Activated CD4-positive, CD25-positive, alpha-beta regulatory T cell treated with anti-CD3 and anti-CD28 coated beads, Interleukin-2, amount 50 U/mL, for 72 hours (primary cell): ENCODE measurements at regions not wholly inside any gene's neighbourhood (a gene's known extent, or its start where the extent isn't known, plus 50 kb on each side); places are given as distances from the start of the nearest gene placed in this dataset.

ENCODE experiments used
- DNase-seq: peaks from one replicate; pipeline ENCODE4 v3.0.0; 2021

GRCh38 chr9:78821126-78821822 lies 524.3 kb downstream of the PSAT1 start:
- no peak for DNase-seq

GRCh38 chr9:78826527-78826926 lies 529.6 kb downstream of the PSAT1 start:
- DNase-seq, result no peak

DNA sequence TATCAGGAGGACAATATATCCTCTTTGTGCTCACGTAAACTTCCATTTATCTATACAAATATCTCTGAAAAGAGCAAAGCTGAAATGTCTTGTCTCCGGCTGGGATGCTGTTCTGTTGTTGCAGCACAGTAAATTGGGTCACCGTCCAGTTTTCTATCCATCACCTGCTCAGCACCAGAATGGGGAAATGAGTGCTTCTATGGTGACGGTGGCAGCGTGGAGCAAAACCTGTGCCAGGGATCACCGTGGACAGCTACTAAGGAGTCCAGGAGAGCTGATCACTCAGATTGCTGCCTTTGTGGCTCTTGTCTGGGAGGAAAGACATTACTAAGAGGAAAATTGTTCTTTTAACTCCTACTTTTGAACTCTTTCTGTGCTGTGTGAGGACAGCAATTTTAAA lies 531.6 kb downstream of the PSAT1 start:
- DNase-seq, result no peak

DNA sequence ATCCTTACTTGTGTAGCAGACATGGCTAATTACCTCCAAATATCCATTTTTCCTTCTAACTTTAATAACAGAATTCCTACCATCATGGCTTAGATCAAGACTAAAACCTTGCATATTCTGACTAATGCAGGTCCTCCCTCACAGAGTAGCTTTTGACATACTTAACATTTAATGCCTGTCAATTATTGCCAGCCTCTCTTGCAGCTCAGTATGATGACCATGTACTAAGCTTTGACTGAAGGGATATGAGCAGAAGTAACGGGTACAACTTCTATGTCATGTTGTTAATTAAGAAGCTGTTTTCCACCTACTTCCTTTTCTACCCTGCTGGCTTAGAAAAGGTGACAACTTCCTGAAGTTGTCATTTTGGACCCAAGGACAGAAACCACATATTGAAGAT lies 533.4 kb downstream of the PSAT1 start:
- DNase-seq, result no peak

- no peak for DNase-seq
Measured at GRCh38 chr9:78831726-78832125, 534.8 kb downstream of the PSAT1 start.

GRCh38 chr9:78835928-78836450 lies 539.1 kb downstream of the PSAT1 start:
- DNase-seq, result no peak

DNA sequence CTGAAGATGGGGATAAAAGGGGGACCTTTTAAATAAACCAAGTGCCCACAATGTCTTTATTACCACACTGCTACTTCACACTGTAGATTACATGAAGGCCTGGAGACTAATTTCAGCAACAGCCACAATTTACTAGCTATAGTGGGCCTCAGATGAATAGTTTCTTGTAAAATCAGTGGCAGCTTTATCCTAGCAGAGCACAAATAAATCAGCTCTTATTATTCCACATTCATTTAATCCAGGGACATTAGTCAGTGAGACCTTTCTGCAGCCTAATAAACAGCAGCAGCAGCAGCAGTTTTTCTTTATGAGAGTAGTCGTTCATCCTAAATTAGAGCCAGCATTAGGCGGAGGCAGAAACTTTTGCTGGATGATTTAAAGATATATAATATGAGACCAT lies 542.3 kb downstream of the PSAT1 start:
- no peak for DNase-seq

GRCh38 chr9:78848061-78848460 lies 551.1 kb downstream of the PSAT1 start:
- no peak for DNase-seq

GRCh38 chr9:78856144-78856543 lies 559.2 kb downstream of the PSAT1 start:
- DNase-seq, result no peak

- DNase-seq, result no peak
Measured at GRCh38 chr9:78856781-78857180, 559.9 kb downstream of the PSAT1 start.

DNA sequence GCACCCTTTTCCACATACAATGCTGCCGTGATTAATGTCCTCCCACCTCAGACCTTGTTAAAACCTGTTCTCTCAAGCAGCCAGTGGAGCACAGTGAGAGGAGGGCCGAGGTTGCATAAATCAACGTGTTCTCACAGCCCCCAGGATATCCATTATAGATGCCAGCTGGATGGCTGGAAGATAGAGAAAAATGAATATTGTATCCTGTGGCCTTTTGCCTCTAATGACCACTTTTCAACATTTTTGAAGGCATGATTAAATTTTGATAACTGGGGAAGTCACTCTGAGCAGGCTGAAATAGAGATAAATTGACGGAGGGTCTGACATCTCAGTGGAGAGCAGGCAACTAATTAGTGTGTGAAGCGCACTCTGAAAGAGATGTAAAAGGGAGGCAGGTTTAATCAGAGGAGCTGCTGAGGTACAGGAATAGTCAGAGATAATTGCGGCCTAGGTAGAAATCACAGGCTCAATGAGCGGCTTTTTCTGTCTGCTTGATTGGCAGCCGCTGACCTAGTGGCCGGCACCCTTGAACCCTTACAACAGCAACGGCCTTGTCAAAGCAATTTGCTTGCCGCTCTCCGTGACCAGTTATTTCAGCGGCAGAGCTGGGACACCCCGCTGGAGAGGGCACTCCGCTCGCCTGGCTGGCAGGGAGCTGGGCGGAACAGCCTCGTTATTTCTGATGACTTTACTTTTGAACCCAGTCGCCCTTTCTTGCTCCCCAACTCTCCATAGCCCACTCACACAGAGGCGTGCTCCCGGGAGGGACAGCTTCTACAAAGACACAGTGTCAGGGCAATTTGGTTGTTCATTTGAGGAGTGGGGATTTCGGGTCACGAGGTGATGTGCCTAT lies 560.7 kb downstream of the PSAT1 start:
- no peak for DNase-seq

- no peak for DNase-seq
Measured at GRCh38 chr9:78858266-78858665, 561.3 kb downstream of the PSAT1 start.

DNA sequence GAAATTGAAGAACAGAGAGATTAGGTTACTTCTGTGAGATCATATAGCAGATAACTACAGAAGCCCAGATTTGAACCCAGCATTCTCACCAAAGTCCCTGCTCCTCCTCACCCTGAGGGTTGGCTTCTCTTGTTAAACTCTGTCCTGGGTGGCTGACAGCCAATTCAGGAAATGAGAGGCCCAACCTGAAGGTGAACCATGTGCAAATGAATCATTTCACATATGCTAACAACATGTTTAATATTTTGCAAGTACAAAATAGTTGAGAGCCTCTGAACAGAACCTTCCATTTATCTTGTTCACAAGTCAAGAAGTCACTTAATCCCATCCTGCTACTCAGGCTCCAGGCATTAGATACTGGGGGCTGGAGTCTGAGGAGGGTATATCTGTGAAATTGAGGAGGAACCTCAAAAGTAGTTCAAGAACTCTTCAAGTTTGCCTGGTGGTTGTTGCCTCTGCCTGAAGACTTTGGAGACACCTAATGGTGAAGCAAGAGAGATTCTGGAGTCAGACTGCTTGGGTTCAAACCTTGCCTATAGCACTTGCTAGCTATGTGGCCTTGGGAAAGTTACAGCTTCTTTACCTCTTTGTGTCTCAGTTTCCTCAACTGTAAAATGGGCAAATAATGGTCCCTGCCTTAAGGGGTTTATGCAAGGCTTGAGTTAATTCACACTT lies 564.0 kb downstream of the PSAT1 start:
- DNase-seq, result no peak

DNA sequence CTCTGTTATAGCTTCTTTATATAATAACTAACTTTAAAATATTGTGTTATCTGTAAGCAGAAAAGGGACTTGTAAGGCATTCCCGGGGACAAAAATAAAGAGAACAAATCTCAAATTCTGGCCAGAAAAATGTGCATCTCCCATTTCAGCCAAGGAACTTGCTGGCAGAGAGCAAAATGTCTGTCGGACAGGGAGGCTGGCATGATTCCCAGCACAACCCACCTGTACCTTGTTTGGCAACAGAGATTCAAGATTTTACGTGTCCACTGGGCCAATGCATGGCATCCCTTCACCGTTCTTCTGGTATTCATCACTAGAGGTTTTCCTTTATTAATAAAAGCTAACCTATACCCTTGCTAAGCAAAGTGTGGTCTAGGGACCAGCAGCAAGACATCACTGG lies 566.6 kb downstream of the PSAT1 start:
- no peak for DNase-seq

DNA sequence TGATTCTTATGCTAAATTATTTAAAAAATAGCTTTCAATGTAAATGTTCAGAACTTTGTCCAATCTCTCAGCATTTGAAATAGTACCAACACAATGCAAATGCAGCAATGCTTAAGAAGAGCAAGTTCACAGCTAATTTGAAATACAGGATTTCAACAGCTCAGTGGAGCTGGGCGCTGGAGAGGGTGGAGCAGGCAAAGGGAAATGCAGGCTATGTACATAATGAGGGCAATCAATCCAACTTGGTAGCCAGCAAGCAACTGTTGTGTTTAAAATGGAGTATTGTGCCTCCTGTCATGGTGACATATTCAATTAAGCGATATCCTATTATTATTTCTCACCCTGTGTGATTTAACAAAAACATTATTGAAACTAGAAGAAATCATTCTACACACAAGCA lies 568.8 kb downstream of the PSAT1 start:
- no peak for DNase-seq

DNA sequence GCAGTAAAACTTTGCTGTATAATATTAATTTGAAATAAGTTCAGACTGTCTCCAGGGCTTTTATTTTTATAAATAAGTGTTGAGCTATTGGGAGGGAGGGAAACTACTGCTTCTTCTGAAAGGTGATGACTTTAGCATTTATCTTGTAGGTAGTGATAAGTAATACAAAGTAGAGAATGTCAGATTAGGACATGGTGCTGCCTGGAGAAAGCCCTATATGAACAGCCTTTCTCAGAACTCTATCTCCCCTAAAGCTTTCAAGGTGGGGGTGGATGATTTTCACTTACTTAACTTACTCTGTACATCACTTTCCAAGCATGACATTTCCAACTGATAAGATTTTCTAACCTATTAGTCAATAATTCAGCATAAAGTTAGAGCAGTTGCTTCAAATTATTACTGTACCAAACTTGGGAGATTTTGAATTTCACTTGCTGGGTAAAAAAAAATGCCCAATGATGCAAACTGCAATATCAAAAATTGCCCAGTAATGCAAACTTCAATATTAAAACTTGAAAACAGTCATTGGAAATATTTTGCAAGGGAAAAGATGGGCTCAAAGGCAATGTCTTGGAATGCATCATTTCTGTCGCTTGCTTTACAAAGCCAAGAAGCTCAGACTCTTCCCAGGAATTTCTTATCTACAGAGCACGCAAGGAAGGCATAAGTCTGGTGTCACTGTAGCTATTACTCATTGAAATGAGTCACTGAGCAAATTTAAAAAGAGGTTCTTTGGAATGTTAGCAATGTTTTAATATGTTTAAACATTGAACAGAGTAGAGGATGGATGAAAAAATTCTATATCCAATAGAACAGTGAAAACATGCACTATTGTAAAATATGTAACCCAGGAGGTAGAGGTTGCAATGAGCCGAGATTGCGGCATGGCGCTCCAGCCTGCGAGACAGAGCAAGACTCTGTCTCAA lies 569.5 kb downstream of the PSAT1 start:
- no peak for DNase-seq

GRCh38 chr9:78871086-78871451 lies 574.1 kb downstream of the PSAT1 start:
- no peak for DNase-seq

DNA sequence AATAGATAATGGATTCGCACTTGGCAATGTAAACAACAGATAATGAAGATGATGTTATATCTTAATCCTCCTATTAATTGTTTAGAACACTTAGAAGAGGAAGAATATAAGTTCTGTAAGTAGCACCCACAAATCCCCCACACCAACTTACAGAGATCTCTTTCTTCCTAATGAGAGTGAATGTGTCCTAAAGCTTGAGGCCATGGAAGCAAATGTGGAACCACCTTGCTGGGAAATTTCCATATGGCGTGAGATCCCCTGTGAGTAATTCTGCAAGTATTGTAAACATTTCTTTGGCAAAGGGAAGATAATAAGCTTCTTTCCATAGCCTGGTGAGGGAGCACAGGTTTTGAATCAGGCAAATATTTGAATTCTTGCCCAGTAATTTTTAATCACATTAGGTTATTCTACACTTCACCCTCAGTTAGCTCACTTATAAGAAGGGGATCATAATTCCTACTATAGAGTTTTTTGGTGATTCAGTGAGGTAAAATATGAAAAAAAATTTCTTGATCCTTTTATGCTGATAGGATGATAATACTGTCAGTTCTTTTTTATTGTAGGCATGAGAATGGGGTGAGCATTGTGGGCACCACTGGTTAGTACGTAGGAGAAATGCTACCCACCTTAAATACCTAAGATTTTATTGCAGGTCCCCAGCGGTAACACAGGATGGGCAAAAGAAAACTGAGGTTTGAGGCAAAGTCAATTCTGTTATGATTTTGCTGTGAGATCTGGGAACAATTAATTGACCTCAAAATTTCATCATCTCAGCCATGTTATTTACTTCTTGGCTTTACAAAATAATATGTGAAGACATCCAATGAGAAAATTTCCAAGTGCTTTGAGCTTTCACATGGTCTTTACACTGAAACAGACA lies 574.8 kb downstream of the PSAT1 start:
- DNase-seq, result no peak

- DNase-seq, result no peak
Measured at GRCh38 chr9:78874061-78874460, 577.1 kb downstream of the PSAT1 start.

DNA sequence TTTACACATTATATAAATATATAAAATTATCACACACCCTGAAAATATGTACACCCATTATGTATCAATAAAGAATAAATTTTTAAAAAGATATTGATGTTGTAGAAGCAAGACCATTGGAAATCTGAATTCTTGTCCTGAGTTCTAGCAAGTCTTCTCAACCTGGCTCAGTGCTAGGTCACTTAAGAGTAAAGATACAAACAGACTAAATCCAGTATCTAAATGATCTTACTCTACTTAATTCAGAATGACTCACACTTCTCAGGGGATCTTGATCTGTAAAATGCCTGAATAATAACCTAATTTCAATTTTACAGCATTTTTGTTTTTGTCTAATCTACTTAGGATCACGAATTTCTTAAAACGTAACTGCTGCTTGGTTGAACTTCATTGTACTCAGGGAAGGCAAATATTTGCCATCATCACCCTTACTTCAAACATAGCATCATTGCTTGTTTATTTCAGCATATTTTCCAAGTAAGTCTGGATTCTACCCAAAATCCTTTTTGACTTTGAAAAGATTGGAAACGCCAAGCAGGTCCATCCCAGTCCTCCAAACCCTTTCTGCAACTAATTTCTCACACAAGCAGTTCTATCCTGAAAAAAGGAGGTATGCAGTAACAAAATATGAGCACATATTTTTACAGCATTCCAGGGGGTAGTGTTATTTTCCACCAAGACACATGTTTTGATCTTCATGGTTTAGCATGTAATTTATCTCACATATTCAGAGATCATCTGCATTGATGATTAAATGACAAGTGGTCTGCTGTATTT lies 582.6 kb downstream of the PSAT1 start:
- DNase-seq, result no peak

DNA sequence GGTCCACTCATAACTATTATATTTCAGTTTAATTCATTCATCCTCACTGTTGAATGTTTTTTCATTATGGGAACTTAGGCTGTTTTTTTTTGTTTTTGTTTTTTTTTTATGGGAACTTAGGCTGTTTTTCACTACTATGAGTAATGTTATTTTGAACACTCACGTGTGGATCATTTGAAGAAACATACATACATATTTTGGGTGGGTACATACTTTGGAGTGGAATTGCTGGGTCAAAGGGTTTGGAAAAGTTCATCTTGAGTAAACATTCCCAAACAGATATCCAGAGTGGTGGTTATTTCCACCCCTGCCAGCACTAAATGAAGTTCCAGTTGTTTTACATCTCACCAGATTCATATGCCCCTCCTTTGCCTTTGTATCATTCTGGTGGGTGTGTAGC lies 584.4 kb downstream of the PSAT1 start:
- DNase-seq, result no peak
